ENCODE measurements at regions not wholly inside any gene's neighbourhood (a gene's known extent, or its start where the extent isn't known, plus 50 kb on each side); places are given as distances from the start of the nearest gene placed in this dataset.
"Not testable (repeated sequence)": the region's sequence is repeated elsewhere in the genome, so short reads cannot be mapped to it uniquely, and the experiment has no call there.

DNA sequence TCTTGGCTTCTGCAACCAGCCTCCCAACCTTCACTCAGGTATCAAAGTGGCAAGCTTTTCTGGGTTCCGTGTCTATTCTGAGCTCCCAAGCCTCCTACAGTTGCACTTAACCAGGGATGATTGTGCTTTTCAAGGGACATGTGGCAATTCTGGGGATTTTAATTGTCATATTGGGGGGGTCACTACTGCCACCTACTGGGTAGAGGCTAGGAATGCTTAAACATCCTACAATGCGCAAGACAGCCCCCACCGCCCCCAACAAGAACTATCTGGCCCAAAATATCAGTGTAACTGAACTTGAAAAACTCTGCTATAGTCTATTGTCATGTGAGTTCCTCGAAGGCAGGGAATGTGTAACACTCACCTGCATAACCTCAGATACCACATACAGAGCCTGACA lies 129.3 kb upstream of the RRN3 start:
- not testable (repeated sequence) for H3K4me1 Mint-ChIP-seq; DNase-seq; H3K36me3 Mint-ChIP-seq; ATAC-seq (ENCODE audit: low read depth in 2 of 2); H3K9me3 Mint-ChIP-seq; H3K27me3 Mint-ChIP-seq; H3K4me3 Mint-ChIP-seq; H3K27ac Mint-ChIP-seq

DNA sequence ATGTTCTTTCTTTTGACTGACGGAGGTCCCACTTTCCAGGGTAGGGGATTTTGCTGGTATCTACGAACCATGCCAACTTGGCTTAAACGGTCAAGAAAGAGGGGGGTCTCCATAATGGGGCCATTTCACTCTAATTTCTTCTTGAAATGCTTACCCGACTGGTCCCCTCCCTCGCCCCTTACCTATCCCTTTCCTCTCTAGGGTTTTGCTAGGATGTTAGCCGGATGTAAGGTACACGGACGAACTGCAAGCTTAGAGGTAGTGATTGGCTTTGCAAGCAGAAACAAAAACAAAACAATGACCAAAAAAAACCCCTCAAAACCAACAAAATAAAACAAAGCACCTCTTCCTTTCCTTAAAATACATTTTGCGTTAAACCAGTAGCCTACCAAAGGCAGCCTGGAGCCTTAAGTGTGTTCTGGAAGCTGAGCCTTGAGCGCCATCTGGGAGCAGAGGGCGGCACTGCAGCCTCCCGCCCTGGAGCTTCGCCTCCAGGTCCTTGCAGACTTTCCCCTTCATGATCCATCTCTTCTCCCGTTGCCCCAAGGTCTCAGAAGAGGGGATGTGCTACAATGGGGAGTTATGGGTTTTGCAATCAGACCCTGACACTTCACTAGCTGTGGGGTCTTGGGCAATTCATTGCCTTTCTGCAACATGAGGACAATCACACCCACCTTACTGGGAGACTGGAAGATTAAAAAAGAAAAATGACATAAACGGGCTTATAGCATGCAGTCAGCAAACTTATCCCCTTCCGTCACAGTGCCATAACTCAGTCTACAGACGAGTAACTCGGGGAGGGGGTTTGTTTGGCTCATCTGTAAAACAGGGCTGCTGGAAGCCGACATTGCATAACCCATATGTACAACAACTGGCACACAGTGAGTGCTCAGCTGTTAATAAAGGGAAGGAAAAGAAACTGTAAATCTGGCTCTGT lies 125.9 kb upstream of the RRN3 start:
- not testable (repeated sequence) for H3K9me3 Mint-ChIP-seq, H3K27ac Mint-ChIP-seq, H3K4me3 Mint-ChIP-seq, H3K4me1 Mint-ChIP-seq, H3K36me3 Mint-ChIP-seq, H3K27me3 Mint-ChIP-seq
- DNase-seq = peak; percentile 3
- peak; percentile 35 to 47 for ATAC-seq (ENCODE audit: low read depth in 2 of 2)

DNA sequence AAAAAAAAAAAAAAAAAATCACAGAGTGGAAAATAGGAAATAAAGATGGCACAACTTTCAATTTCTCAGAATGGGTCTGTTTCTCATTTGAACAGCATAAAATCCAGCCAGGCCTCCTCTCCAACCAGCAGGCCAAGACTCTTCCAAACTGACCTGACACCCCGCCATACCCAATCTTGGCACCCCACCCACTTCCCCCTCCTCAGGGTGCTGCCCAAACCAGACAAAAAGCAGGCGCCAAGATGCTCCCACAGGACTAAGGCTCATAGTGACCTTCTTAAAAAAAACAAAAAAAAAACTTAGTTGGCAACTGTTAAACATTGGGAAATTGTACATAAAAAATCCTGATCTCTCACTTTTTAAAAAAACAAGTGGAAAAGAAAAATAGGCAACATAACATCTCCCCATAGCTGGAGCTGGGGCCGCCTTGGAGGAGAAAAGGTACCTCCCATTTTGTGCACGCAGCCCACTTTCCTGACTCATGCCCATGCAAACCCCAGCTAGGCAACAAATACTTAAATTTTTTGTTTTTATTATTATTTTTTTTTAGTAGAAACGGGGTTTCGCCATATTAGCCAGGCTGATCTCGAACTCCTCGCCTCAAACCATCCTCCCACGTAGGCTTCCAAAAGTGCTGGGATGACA lies 124.9 kb upstream of the RRN3 start:
- not testable (repeated sequence) for H3K36me3 Mint-ChIP-seq

DNA sequence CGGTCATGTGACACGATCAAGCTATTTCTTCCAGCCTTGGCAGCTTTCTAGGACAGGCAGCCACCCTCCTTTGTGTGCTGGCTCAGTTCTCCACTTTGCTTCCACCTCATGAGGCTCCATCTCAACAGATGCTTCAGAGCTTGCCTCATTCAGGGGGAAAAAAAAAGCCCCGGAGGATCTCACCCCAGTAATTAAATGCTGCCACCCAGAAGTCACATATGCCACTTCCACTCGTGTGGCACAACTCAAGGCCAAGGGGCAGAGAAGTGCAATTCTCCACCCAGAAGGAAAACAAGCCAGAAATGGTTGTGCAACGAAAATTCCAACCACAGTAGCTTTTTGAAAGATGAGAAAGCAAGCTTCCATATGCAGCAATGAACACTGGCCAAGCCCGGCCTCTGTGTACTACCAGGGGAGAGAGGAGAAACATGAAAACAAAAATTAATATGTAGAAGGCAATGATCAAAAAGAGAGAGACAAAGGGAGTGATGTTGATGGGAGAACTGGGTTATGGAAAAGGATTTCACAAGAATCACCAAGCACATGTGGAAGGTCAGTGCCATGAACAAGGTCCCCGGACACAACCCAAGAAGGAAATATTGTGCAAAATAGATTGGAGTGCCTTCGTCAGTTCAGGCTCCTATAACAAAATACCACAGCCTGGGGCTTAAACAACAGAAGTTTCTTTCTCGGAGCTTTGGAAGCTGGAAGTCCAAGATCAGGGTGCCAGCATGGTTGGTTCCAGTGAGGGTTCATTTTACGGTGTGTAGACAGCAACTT lies 113.3 kb upstream of the RRN3 start:
- H3K9me3 Mint-ChIP-seq; DNase-seq; H3K4me1 Mint-ChIP-seq; H3K36me3 Mint-ChIP-seq; ATAC-seq (ENCODE audit: low read depth in 2 of 2); H3K27ac Mint-ChIP-seq; H3K4me3 Mint-ChIP-seq: not testable (repeated sequence)
- peaks cover 0 to 13% (median 5%) of the 10 kb centered on the region in 3 donors for H3K27me3 Mint-ChIP-seq

More for the DNA sequence above, 124.9 kb upstream of the RRN3 start:
- not testable (repeated sequence) for H3K4me3 Mint-ChIP-seq; H3K27me3 Mint-ChIP-seq; ATAC-seq (ENCODE audit: low read depth in 2 of 2); H3K27ac Mint-ChIP-seq; H3K9me3 Mint-ChIP-seq; DNase-seq; H3K4me1 Mint-ChIP-seq

DNA sequence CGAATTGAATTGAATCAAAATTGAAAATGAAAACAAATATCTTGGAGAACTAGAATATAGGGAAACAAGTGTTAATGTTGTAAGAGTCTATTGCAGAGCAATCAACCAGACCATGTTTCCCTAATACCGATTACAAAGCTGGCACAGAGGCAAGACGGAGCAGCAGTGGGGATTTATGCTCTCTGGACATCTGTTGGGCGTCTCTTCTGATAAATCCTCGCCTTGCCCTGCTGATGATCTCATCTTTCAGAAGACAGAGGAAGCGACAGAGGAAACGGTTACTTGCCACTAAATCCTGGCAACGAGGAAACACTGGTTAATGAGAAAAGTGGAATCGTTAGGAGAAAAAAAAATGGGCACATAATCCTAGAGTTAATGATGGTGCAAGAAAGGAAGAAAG lies 112.4 kb upstream of the RRN3 start:
- not testable (repeated sequence) for H3K27ac Mint-ChIP-seq; H3K4me3 Mint-ChIP-seq; H3K4me1 Mint-ChIP-seq; ATAC-seq (ENCODE audit: low read depth in 2 of 2); H3K9me3 Mint-ChIP-seq; H3K36me3 Mint-ChIP-seq; DNase-seq
- H3K27me3 Mint-ChIP-seq = peaks cover 0 to 13% (median 5%) of the 10 kb centered on the region in 3 donors

DNA sequence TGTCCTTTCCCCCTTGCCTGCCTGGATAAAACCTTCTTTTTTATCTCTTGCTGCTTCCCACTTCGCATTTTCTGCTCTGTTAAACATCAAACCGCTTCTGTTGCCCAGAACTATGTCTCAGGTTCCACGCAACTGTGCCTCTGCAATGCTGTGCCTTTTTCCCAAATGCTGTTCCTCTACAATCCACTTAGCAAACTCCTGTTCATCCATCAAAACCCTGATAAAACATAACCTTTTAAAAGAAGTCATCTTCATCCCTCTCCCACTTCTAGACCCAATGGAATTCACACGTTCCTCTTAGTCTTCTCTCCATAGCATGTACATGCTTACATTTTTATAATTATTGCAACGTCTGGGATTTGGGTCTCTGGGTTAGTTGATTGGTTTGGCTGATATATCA lies 111.9 kb upstream of the RRN3 start:
- not testable (repeated sequence) for DNase-seq; H3K27ac Mint-ChIP-seq; H3K4me1 Mint-ChIP-seq; H3K4me3 Mint-ChIP-seq; ATAC-seq (ENCODE audit: low read depth in 2 of 2); H3K9me3 Mint-ChIP-seq; H3K36me3 Mint-ChIP-seq
- H3K27me3 Mint-ChIP-seq = peaks cover 0 to 13% (median 5%) of the 10 kb centered on the region in 3 donors

DNA sequence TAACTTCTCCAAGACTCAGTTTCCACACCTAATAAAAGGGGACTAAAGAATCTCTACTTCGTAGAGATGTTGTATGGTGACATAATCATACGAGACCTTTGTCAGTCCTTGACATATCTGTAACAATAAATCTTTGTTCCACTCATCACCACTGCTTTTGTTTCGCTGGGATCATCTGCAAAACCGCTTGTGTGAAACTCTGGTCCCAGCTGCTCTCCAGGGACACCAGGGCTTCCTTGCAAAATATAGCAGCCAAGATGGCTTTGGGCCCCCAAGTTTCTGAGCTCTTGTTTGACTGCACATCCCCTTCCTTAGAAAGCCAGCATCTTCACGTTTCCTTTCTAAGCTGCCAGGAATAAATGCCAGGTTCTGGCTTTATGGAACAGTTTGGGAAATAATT lies 110.5 kb upstream of the RRN3 start:
- H3K27ac Mint-ChIP-seq; H3K9me3 Mint-ChIP-seq; ATAC-seq (ENCODE audit: low read depth in 2 of 2); H3K36me3 Mint-ChIP-seq; H3K4me1 Mint-ChIP-seq; DNase-seq; H3K27me3 Mint-ChIP-seq; H3K4me3 Mint-ChIP-seq: not testable (repeated sequence)

DNA sequence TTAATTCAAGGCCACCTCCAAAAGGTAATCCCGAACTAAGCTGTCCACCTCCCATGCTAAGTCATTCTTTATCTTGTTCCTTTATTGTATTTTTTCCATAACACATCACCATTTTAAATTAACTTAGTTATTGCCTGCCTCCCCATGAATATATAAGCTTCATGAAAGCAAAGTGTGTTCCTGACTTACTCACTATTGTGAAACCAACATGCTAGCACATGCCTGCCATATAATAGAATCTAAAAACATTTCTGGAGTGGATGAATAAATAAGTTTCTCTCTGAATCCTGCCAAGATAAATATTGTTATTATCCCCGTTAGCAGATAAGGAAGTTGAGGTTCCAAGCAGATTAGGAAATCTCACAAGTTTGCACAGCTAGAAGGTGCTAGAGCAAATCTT lies 98.7 kb upstream of the RRN3 start:
- not testable (repeated sequence) for H3K4me1 Mint-ChIP-seq; H3K27me3 Mint-ChIP-seq; DNase-seq; H3K4me3 Mint-ChIP-seq; ATAC-seq (ENCODE audit: low read depth in 2 of 2); H3K27ac Mint-ChIP-seq; H3K36me3 Mint-ChIP-seq
- H3K9me3 Mint-ChIP-seq = peaks cover 0 to 20% (median 5%) of the 10 kb centered on the region in 7 donors

DNA sequence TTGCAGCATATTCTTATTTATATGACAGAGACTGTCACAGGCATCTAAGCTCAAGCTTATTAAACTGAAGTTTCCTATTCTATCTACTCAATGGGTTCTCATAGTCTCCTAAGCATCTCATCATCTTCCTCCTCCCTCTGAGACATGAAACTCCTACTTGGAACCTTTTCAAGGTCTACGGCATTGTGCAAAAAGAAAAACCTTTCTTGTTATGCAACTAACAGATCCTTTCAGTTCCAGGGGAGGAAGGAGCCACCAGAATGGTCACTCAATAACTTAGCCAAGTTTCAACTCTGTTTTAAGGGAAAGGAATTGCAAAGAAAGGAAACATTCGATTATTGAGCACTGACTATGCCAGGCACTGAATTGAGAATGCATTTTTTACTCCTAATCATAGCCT lies 98.1 kb upstream of the RRN3 start:
- ATAC-seq (ENCODE audit: low read depth in 2 of 2); DNase-seq; H3K27ac Mint-ChIP-seq; H3K4me3 Mint-ChIP-seq; H3K4me1 Mint-ChIP-seq; H3K27me3 Mint-ChIP-seq; H3K36me3 Mint-ChIP-seq: not testable (repeated sequence)
- H3K9me3 Mint-ChIP-seq = peaks cover 0 to 20% (median 5%) of the 10 kb centered on the region in 7 donors

DNA sequence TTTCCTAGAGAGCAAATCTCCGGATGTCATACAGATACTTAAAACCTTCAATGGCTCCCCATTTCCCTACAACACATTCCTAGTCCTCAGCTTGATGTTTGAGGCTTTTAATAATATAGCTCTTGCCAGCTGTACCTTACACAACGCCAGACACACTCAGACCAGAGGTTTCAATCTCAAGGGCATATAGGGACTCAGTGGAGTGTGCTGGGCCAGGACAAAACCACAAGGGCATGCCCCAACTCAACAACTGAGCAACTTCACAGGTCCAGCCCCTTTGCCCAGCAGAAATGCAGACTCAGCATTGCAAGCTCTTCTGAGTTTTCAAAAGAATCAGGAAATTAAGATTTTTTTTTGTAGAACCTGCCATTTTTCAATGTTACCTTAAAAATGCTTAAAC lies 95.4 kb upstream of the RRN3 start:
- DNase-seq; H3K27ac Mint-ChIP-seq; H3K36me3 Mint-ChIP-seq; H3K27me3 Mint-ChIP-seq; H3K4me1 Mint-ChIP-seq; ATAC-seq (ENCODE audit: low read depth in 2 of 2); H3K4me3 Mint-ChIP-seq: not testable (repeated sequence)
- H3K9me3 Mint-ChIP-seq = peaks cover 0 to 15% (median 2%) of the 10 kb centered on the region in 7 donors

All from naive B cell (primary cell).